ENCODE measurements at regions not wholly inside any gene's neighbourhood (a gene's known extent, or its start where the extent isn't known, plus 50 kb on each side); places are given as distances from the start of the nearest gene placed in this dataset.

GRCh38 chr6:96683819-96684528 lies 121.0 kb downstream of the FHL5 start:
- no peak for TF ChIP-seq CTCF (IDR thresholded peaks at IDR 0.05; ENCODE audit: unreplicated experiment)

GRCh38 chr6:96682017-96682416 lies 119.1 kb downstream of the FHL5 start:
- H3K4me1 Mint-ChIP-seq (ENCODE audit: low read depth): no peaks in the 10 kb centered on the region
- no peak for TF ChIP-seq CTCF (IDR thresholded peaks at IDR 0.05; ENCODE audit: unreplicated experiment)
- no peak overlapping the region for H3K27ac Mint-ChIP-seq
- H3K27me3 Mint-ChIP-seq: no peaks in the 10 kb centered on the region
- H3K4me3 Mint-ChIP-seq (ENCODE audit: low read depth): no peak overlapping the region
- peaks cover 4% of the 10 kb centered on the region for H3K9me3 Mint-ChIP-seq (ENCODE audit: low read depth)
- no peak for DNase-seq (ENCODE audit: low spot score, unreplicated experiment)
- H3K36me3 Mint-ChIP-seq (ENCODE audit: insufficient read depth): no peaks in the 10 kb centered on the region

More at GRCh38 chr6:96683819-96684528, 121.0 kb downstream of the FHL5 start:
- no peak for DNase-seq (ENCODE audit: low spot score, unreplicated experiment)
- no peak overlapping the region for H3K4me3 Mint-ChIP-seq (ENCODE audit: low read depth)
- peaks cover 4% of the 10 kb centered on the region for H3K9me3 Mint-ChIP-seq (ENCODE audit: low read depth)
- no peaks in the 10 kb centered on the region for H3K36me3 Mint-ChIP-seq (ENCODE audit: insufficient read depth)
- H3K27ac Mint-ChIP-seq: no peak overlapping the region
- H3K4me1 Mint-ChIP-seq (ENCODE audit: low read depth): no peaks in the 10 kb centered on the region
- no peaks in the 10 kb centered on the region for H3K27me3 Mint-ChIP-seq

GRCh38 chr6:96675597-96675996 lies 112.7 kb downstream of the FHL5 start:
- no peaks in the 10 kb centered on the region for H3K27me3 Mint-ChIP-seq
- TF ChIP-seq CTCF (IDR thresholded peaks at IDR 0.05; ENCODE audit: unreplicated experiment): no peak
- DNase-seq (ENCODE audit: low spot score, unreplicated experiment): no peak
- no peaks in the 10 kb centered on the region for H3K36me3 Mint-ChIP-seq (ENCODE audit: insufficient read depth)
- no peak overlapping the region for H3K27ac Mint-ChIP-seq
- no peak overlapping the region for H3K4me3 Mint-ChIP-seq (ENCODE audit: low read depth)
- no peaks in the 10 kb centered on the region for H3K4me1 Mint-ChIP-seq (ENCODE audit: low read depth)
- no peaks in the 10 kb centered on the region for H3K9me3 Mint-ChIP-seq (ENCODE audit: low read depth)
